OCI-LY3 (cell line): ENCODE measurements at regions not wholly inside any gene's neighbourhood (a gene's known extent, or its start where the extent isn't known, plus 50 kb on each side); places are given as distances from the start of the nearest gene placed in this dataset.

Experiments
- H2AFZ ChIP-seq: fragments of 200-600, 300-600 bp; shearing (Covaris generic); 2 replicates; pipeline ENCODE4 v1.6.0; 2014; ENCODE audit warnings: antibody characterized with exemption, low read depth, low read length
- H3K27ac ChIP-seq: fragments of 200-600, 300-600 bp; sonication (generic); 2 replicates; pipeline ENCODE4 v1.5.1; 2014; ENCODE audit warnings: mild to moderate bottlenecking, low read length, moderate library complexity, mixed read lengths
- H3K27me3 ChIP-seq: fragments of 200-600, 300-600 bp; sonication (generic); 2 replicates; pipeline ENCODE4 v1.6.1; 2014; ENCODE audit warnings: low read depth, low read length, mixed read lengths
- H3K36me3 ChIP-seq: fragments of 200-600, 300-600 bp; sonication (generic); replicated peaks from 2 replicates; pipeline ENCODE3; 2014; ENCODE audit warnings: low read depth, low read length, mixed read lengths
- H3K4me1 ChIP-seq: fragments of 300-600, 200-600 bp; sonication (generic); 2 replicates; pipeline ENCODE4 v1.6.1; 2014; ENCODE audit warnings: low read length, mixed read lengths
- H3K4me2 ChIP-seq: fragments of 200-600, 300-600 bp; sonication (generic); 2 replicates; pipeline ENCODE4 v1.6.1; 2014; ENCODE audit warnings: low read length, mixed read lengths
- H3K4me3 ChIP-seq: fragments of 300-600, 200-600 bp; sonication (generic); 2 replicates; pipeline ENCODE4 v1.5.1; 2014; ENCODE audit warnings: antibody characterized with exemption, mild to moderate bottlenecking, low read length, moderate library complexity
- H3K79me2 ChIP-seq: fragments of 300-600, 200-600 bp; shearing (Covaris generic); 2 replicates; pipeline ENCODE4 v1.6.1; 2014; ENCODE audit warnings: mild to moderate bottlenecking, low read length, mixed read lengths
- H3K9ac ChIP-seq: fragments of 300-600, 200-600 bp; shearing (Covaris generic); 2 replicates; pipeline ENCODE4 v1.6.0; 2014; ENCODE audit warnings: mild to moderate bottlenecking, low read length, moderate library complexity
- H3K9me3 ChIP-seq: fragments of 200-600, 300-600 bp; shearing (Covaris generic); 2 replicates; pipeline ENCODE4 v1.6.1; 2014; ENCODE audit warnings: low read length, mixed read lengths; ENCODE audit not compliant: insufficient read depth
- H4K20me1 ChIP-seq: fragments of 200-600, 300-600 bp; sonication (generic); 2 replicates; pipeline ENCODE4 v1.6.1; 2016; ENCODE audit warnings: low read length, mixed read lengths; ENCODE audit not compliant: insufficient read depth
- EZH2phosphoT487 ChIP-seq: fragments of 200-600 bp; shearing (Covaris generic); IDR thresholded peaks from 2 replicates; pipeline ENCODE4 v1.6.1; 2018; ENCODE audit warnings: antibody characterized with exemption, mixed run types, low read depth
- TF ChIP-seq, protein P1 (sequence below): fragments of 200-600, 300-600 bp; sonication (generic); IDR thresholded peaks from 2 replicates; pipeline ENCODE4 v1.5.1; 2014; ENCODE audit warnings: antibody characterized with exemption, low read length, low read depth

DNA sequence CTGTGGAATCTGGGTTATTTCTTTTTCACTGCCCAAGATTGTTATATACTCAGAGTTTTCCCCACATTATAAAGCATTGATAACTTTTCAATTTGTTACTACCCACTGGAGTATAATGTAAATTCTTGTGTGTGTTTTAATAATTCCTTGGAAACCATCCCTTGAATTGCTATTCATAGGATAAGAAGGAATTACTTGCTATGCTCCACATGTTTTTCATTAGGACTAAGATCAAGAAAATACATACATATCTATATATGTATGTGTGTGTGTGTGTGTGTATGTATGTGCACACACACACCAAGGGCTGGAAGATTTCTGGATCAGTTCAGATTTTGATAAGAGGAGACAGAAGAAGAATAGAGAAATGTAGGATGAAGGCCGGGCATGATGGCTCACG lies 206.4 kb upstream of the JADE1 start:
- Histone ChIP-seq H3K4me1 (no peaks in the 10 kb centered on the region), H3K9me3 (no peaks in the 10 kb centered on the region), H3K4me3 (no peak overlapping the region), H3K4me2 (no peak overlapping the region), H4K20me1 (no peaks in the 10 kb centered on the region), H3K27ac (no peak overlapping the region), H2AFZ (no peak overlapping the region), H3K27me3 (no peaks in the 10 kb centered on the region), H3K9ac (no peak overlapping the region), H3K36me3 (no peaks in the 10 kb centered on the region), H3K79me2 (no peaks in the 10 kb centered on the region)
- no peak for TF ChIP-seq EZH2phosphoT487
- TF ChIP-seq, protein P1, sequence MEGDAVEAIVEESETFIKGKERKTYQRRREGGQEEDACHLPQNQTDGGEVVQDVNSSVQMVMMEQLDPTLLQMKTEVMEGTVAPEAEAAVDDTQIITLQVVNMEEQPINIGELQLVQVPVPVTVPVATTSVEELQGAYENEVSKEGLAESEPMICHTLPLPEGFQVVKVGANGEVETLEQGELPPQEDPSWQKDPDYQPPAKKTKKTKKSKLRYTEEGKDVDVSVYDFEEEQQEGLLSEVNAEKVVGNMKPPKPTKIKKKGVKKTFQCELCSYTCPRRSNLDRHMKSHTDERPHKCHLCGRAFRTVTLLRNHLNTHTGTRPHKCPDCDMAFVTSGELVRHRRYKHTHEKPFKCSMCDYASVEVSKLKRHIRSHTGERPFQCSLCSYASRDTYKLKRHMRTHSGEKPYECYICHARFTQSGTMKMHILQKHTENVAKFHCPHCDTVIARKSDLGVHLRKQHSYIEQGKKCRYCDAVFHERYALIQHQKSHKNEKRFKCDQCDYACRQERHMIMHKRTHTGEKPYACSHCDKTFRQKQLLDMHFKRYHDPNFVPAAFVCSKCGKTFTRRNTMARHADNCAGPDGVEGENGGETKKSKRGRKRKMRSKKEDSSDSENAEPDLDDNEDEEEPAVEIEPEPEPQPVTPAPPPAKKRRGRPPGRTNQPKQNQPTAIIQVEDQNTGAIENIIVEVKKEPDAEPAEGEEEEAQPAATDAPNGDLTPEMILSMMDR, result no peak

DNA sequence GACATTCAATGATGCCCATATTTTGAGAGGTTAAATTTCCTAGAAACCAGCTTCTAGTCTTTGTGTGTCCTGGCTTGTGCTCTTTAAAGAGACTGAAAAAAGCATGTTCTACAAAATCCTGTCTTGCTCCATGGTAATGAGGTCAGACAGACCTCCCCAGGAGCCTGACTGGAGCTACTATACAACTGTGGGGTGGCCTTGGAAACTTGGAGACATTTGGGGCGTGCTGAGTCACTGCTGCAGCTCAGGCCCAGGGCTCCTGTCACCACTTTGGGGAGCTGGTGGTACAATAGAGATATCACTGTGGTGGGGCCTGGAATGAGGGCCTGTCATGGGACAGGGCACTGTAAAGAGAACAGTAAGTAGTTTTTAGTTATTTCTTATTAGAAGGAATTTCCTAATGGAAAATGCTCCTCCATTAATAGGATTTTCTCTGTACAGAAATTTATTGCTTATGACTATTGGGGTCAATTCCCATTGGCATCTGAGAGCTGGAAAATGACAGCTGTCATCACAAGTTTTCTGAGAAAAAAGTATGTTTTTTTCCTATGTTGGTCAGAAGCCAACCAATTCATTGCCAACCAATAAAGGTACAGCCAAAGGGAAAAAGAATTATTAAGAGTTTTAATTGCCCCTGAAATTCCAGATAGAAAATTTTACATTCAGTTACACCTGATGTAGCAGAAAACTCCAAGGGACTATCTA lies 207.4 kb upstream of the JADE1 start:
- no peaks in the 10 kb centered on the region for H3K9me3 ChIP-seq
- no peak overlapping the region for H3K9ac ChIP-seq
- H3K27ac ChIP-seq, result no peak overlapping the region
- no peaks in the 10 kb centered on the region for H3K4me1 ChIP-seq
- no peaks in the 10 kb centered on the region for H4K20me1 ChIP-seq
- no peak overlapping the region for H3K4me2 ChIP-seq
- TF ChIP-seq, protein P1, result no peak
- TF ChIP-seq EZH2phosphoT487, result no peak
- H3K4me3 ChIP-seq, result no peak overlapping the region
- no peaks in the 10 kb centered on the region for H3K79me2 ChIP-seq
- H3K36me3 ChIP-seq, result no peaks in the 10 kb centered on the region
- H2AFZ ChIP-seq, result no peak overlapping the region
- H3K27me3 ChIP-seq, result peaks cover 6% of the 10 kb centered on the region; the same call in 1 of the 2 replicates

DNA sequence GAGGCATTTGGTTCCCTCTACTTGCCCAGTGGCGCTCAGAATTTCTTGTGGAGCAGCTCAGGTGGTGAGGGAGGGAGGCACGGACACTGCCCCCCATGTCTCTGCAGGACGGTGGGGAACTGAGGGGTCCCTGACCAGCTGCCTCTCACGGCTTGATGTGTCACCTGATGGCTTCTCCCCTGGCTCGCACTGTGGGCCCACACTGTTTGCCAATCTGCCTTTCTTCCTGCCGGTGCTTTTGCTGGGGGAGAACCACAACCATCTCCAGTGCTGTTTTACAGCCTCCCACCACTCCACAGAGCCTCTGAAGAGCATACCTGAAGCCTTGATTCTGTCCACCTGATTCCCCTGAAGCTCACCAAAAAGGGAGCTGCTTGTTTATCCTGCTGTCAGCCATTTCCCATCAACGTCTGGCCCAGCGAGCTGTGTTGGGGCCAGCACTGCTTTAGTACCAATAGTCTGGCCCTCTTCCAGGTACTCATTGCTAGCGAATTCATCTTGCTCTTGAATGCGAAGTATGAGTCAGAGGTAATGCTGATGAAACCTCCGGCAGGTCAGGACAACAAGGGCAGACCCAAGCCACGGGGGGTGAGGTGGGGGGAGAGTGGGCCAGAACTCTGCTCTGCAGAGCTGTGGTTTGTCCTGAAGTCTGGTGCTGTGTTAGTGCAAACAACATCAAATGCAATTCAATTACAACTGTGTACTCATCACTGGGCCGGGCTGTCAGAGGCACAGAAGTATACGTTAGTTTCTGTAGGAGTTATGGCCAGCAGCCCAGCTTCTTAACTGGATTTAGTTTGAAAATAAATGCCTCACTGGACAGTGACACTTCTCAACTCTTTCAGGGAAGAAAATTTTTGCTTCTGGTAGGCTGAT lies 208.3 kb upstream of the JADE1 start:
- H3K9ac ChIP-seq, result no peak overlapping the region
- no peak overlapping the region for H3K4me2 ChIP-seq
- no peak overlapping the region for H3K4me3 ChIP-seq
- no peaks in the 10 kb centered on the region for H3K4me1 ChIP-seq
- H3K27me3 ChIP-seq, result peaks cover 6% of the 10 kb centered on the region; the same call in 1 of the 2 replicates
- no peaks in the 10 kb centered on the region for H3K9me3 ChIP-seq
- H4K20me1 ChIP-seq, result no peaks in the 10 kb centered on the region
- H3K79me2 ChIP-seq, result no peaks in the 10 kb centered on the region
- TF ChIP-seq, protein P1, result no peak
- TF ChIP-seq EZH2phosphoT487, result no peak
- no peaks in the 10 kb centered on the region for H3K36me3 ChIP-seq
- H2AFZ ChIP-seq, result no peak overlapping the region
- no peak overlapping the region for H3K27ac ChIP-seq

DNA sequence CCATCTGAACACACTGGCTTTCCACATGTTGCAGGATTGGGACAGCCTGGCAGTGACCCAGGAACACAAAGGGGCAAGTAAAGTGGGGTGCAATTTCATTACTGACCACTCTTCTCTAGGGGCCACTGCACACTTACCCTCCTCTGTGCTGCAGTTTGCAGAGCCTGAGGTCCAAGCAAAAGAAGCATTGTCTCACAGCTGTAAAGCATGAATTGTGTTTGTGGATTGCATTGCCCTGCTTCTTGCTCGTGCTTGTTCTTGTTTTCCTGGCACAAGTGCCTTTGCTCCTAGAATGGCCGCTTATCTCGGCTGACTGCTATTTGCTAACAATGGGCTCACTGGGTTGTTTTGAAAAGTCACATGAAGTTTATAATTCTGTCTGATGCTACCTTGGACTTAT lies 209.1 kb upstream of the JADE1 start:
- TF ChIP-seq EZH2phosphoT487, result no peak
- TF ChIP-seq, protein P1, result no peak
- no peak overlapping the region for H3K4me3 ChIP-seq
- H4K20me1 ChIP-seq, result no peaks in the 10 kb centered on the region
- H2AFZ ChIP-seq, result no peak overlapping the region
- H3K9me3 ChIP-seq, result no peaks in the 10 kb centered on the region
- no peak overlapping the region for H3K4me2 ChIP-seq
- H3K4me1 ChIP-seq, result no peaks in the 10 kb centered on the region
- no peaks in the 10 kb centered on the region for H3K79me2 ChIP-seq
- no peaks in the 10 kb centered on the region for H3K36me3 ChIP-seq
- H3K27ac ChIP-seq, result no peak overlapping the region
- H3K27me3 ChIP-seq, result peaks cover 6% of the 10 kb centered on the region; the same call in 1 of the 2 replicates
- H3K9ac ChIP-seq, result no peak overlapping the region
